A673 (cell line): ENCODE measurements at regions not wholly inside any gene's neighbourhood (a gene's known extent, or its start where the extent isn't known, plus 50 kb on each side); places are given as distances from the start of the nearest gene placed in this dataset.

Source experiments
- CTCF ChIP-seq: fragments of 300-800, 200-600 bp; sonication (generic); conservative IDR thresholded peaks from 2 replicates; pipeline ENCODE4 v1.5.1; 2017; ENCODE audit warnings: low read depth, mild to moderate bottlenecking, antibody characterized with exemption, low read length, moderate library complexity, mixed read lengths
- EZH2 ChIP-seq: fragments of 200-600 bp; sonication (generic); IDR thresholded peaks from 2 replicates; pipeline ENCODE4 v1.6.1; 2017; ENCODE audit warnings: borderline replicate concordance, low read depth, mild to moderate bottlenecking, mixed read lengths, antibody characterized with exemption, low read length; ENCODE audit not compliant: poor library complexity, severe bottlenecking

GRCh38 chr5:154118893-154119336 lies 71.6 kb upstream of the GALNT10 start:
- TF ChIP-seq CTCF, result no peak
- TF ChIP-seq EZH2, result no peak
